GM21423 (cell line): ENCODE measurements at regions not wholly inside any gene's neighbourhood (a gene's known extent, or its start where the extent isn't known, plus 50 kb on each side); places are given as distances from the start of the nearest gene placed in this dataset.
A peak's percentile ranks its signal among the peaks of the same experiment; 100 is the strongest.

Experiments
- ATAC-seq: cut with Tn5 transposase; IDR thresholded peaks from one replicate; pipeline ENCODE4 v1.9.1; 2021; ENCODE audit warnings: mild to moderate bottlenecking, moderate library complexity; ENCODE audit not compliant: unreplicated experiment

DNA sequence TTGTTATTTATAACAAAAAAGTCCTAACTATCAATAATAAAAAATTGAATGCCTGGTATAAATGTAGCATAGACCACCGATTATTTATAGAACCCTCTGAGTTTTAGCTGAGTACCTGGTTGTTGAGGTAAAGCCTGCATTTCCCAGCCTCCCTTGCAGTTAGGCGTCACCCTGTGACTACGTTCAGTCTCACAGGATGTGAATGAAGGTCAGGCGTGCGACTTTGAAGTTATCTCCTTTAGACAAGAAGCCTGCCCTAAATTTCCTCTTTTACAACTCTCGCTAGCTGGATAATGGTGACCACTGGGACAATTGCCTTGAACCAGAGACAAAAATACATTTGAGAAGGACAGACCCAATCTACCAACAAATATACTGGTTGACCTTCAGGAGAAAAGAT, 67.5 kb upstream of the TES start:
- ATAC-seq, result no peak

DNA sequence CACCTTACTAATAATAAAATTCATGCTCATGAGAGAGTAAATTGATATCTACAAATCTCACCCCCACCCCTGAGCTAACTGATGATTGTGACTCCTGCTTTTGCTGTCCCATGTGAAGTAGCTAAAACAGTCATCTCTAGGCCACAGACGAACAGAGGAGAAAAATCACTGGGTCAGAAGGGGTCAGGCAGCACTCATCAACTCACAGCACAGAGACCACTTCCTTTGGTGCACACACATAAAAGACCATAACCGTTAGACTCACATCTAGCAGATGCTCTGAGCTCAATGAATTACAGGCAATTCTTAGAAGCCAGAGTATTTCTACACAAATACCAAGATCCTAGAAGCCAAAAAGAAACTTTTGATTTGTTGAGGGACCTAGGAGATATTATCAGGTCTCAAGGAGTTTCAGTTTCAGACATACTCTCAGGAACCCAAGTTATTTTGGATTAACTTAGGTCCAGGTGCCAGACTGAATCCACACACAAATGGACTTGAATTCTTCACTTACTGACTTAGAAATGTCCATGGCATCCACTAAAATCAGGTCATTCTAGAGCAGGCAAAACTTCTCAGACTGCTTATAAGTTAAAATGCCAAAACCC, 65.0 kb upstream of the TES start:
- ATAC-seq, result peak; percentile 86

DNA sequence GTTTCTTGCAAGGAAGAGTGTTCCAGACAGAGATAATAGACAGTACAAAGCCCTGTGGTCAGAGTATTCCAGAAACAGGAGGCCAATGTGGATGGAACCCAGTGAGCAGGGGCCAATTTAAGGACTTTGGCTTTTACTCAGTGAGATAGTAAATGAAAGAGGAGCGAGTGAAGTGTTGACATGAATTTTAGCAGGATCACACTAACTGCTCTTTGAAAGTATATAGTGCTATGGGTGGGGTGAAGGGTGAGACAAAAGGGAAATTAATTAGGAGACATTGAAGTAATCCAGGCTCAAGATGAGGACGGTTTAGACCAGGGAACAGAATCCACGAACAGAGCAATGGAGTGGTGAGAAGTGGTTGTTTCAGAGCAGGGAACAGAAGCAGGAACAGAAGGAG, 62.2 kb upstream of the TES start:
- no peak for ATAC-seq

DNA sequence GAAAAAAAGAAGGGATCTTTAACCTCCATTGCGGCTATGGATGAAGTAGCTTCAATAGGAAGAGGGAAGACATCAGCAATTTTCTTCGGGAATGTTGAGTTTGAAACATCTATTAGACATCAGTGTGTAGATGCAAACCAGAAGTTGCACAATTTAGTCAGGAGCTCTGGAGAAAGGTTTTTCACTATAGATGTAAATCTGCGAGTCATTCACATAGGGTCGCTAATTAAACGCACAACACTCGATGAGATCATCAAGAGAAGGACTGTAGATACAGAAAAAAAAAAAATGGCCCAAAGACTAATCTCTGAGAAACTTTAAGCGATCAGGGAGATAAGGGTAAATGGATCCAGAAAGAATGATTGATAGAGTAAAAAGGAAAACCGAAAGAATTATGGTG, 61.7 kb upstream of the TES start:
- no peak for ATAC-seq

DNA sequence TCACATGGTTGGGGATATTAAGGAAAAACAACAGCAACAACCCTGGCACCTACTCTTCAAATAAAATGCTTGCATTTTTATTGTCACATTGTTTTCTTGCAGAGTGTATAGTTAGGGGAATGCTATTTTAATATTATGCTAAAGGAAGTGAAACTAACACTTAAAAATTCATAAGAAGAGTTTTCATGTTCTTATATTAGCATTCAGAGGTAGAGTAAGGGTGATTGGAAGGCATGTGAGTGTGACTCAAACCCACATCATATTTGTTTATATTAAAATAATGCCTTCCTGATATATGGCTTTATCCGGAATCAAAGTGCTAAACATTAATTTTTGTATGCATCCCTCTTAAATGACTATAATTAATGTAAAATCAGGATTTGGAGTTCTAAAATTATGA, 59.8 kb upstream of the TES start:
- ATAC-seq, result peak; percentile 95

- ATAC-seq, result no peak
These were observed 58.1 kb upstream of the TES start for GRCh38 chr7:116152276-116152675.

GRCh38 chr7:116153050-116153449, 57.3 kb upstream of the TES start:
- no peak for ATAC-seq

- ATAC-seq, result no peak
These were observed 50.6 kb upstream of the TES start for GRCh38 chr7:116159711-116160110.
